HepG2 (cell line): ENCODE measurements at regions not wholly inside any gene's neighbourhood (a gene's known extent, or its start where the extent isn't known, plus 50 kb on each side); places are given as distances from the start of the nearest gene placed in this dataset.

Source experiments
- ATAC-seq: fragments of 200-7000 bp; cut with Tn5 transposase; 3 replicates; pipeline ENCODE4 v1.9.1; 2020; ENCODE audit warnings: mild to moderate bottlenecking, moderate library complexity
- BruUV-seq: library from RNA; stranded (reverse); fragments of 400-500 nt; replicated peaks from 2 replicates; lab custom pipeline; 2021; lab: Mats Ljungman, UMichigan
- CTCF ChIA-PET: fragments of 300-600 bp; formaldehyde crosslinking; extraction: SDS; loops from one replicate; lab custom pipeline; 2021; ENCODE audit warnings: low total read pairs, inconsistent platforms, low intra/inter-chr PET ratio; lab: Yijun Ruan, JAX
- POLR2A ChIA-PET: fragments of 350-600 bp; sonication (Branson Sonifier 250); formaldehyde crosslinking; loops from one replicate; lab custom pipeline; 2020; ENCODE audit warnings: antibody characterized with exemption, inconsistent platforms; lab: Yijun Ruan, JAX
- DNase-seq: peaks from one replicate; pipeline ENCODE4 v3.0.0-alpha.2; 2015; ENCODE audit warnings: low spot score
- FAIRE-seq: peaks from 3 replicates; lab custom pipeline; 2011; peaks lifted over from hg19 to GRCh38; lab: Jason Lieb, UNC
- H2AFZ ChIP-seq: one replicate; pipeline ENCODE4 v1.6.1; 2011; ENCODE audit warnings: low read length, inconsistent platforms
- H3K27ac ChIP-seq: fragments of 300-600 bp; 3 replicates; pipeline ENCODE4 v1.8.0; 2011; ENCODE audit warnings: mixed run types, mild to moderate bottlenecking, mixed read lengths, low read length, inconsistent platforms; ENCODE audit not compliant: insufficient read depth; ENCODE audit errors: extremely low read length
- H3K27me3 ChIP-seq, 2 experiments: fragments of 200-600 bp in 1 of 2; 2 replicates in 1 of 2; 3 replicates in 1 of 2; pipeline versions ENCODE4 v1.6.0 to v1.8.0; 2011; ENCODE audit warnings: low read length in 2 of 2, mild to moderate bottlenecking in 2 of 2, moderate library complexity in 2 of 2, inconsistent platforms in 1 of 2; ENCODE audit not compliant: insufficient read depth in 2 of 2, control insufficient read depth in 1 of 2
- H3K36me3 ChIP-seq, 2 experiments: fragments of 200-600 bp in 1 of 2; replicated peaks in 1 of 2; 2 replicates in 1 of 2; 3 replicates in 1 of 2; pipeline versions ENCODE4 v1.5.1 to v1.8.0; 2011; ENCODE audit warnings: low read length in 2 of 2, inconsistent platforms in 1 of 2; ENCODE audit not compliant: insufficient read depth in 2 of 2, control insufficient read depth in 1 of 2
- H3K4me1 ChIP-seq: 2 replicates; pipeline ENCODE4 v1.5.1; 2012; ENCODE audit warnings: low read length, inconsistent platforms; ENCODE audit not compliant: insufficient read depth
- H3K4me2 ChIP-seq: 2 replicates; pipeline ENCODE4 v1.6.0; 2011; ENCODE audit warnings: low read depth, low read length, inconsistent platforms
- H3K4me3 ChIP-seq, 3 experiments: fragments of 200-600 bp in 1 of 3; sonication (generic), shearing (Covaris generic) in 1 of 3; replicated peaks in 1 of 3; 2 replicates each; pipeline ENCODE4 v1.5.1; 2011 to 2016; ENCODE audit warnings: low read length in 3 of 3, inconsistent platforms in 2 of 3, low read depth in 2 of 3, mild to moderate bottlenecking in 2 of 3, control low read depth in 1 of 3, mixed read lengths in 1 of 3; ENCODE audit not compliant: insufficient read depth in 1 of 3
- H3K79me2 ChIP-seq: one replicate; pipeline ENCODE4 v1.6.1; 2011; ENCODE audit warnings: low read length, inconsistent platforms; ENCODE audit not compliant: insufficient read depth
- H3K9ac ChIP-seq: 2 replicates; pipeline ENCODE4 v1.6.0; 2011; ENCODE audit warnings: mild to moderate bottlenecking, low read depth, low read length, inconsistent platforms; ENCODE audit not compliant: insufficient read depth
- H3K9me3 ChIP-seq: 2 replicates; pipeline ENCODE4 v1.5.1; 2012; ENCODE audit warnings: mild to moderate bottlenecking, low read length
- H4K20me1 ChIP-seq: 2 replicates; pipeline ENCODE4 v1.6.0; 2011; ENCODE audit warnings: inconsistent platforms, mild to moderate bottlenecking, low read length, moderate library complexity; ENCODE audit not compliant: insufficient read depth
- ARID5B ChIP-seq: IDR thresholded peaks from 2 replicates; pipeline ENCODE4 v1.4.0; 2020; ENCODE audit warnings: mild to moderate bottlenecking, missing genetic modification reagents
- BCL6 ChIP-seq: IDR thresholded peaks from 2 replicates; pipeline ENCODE4 v1.6.1; 2016; ENCODE audit warnings: missing genetic modification reagents, missing compliant biosample characterization
- EP300 ChIP-seq, 3 experiments: sonication (generic) in 1 of 3; formaldehyde crosslinking in 1 of 3; IDR thresholded peaks; 2 replicates each; pipeline versions ENCODE4 v1.5.1 to v1.6.1; 2011 to 2020; ENCODE audit warnings: low read depth in 2 of 3, low read length in 2 of 3, borderline replicate concordance in 1 of 3, improper control_type of control experiment in 1 of 3, mild to moderate bottlenecking in 1 of 3, missing genetic modification reagents in 1 of 3, moderate library complexity in 1 of 3
- FOXA1 ChIP-seq, 2 experiments: fragments of 450-650 bp in 1 of 2; sonication (generic) in 1 of 2; formaldehyde crosslinking in 1 of 2; IDR thresholded peaks; 2 replicates each; pipeline versions ENCODE4 v1.4.0 to v1.6.1; 2016 to 2020; ENCODE audit warnings: missing genetic modification reagents in 1 of 2
- FOXA3 ChIP-seq: IDR thresholded peaks from 2 replicates; pipeline ENCODE4 v1.6.1; 2016; ENCODE audit warnings: missing genetic modification reagents, missing compliant biosample characterization
- MLLT10 ChIP-seq: sonication (generic); formaldehyde crosslinking; IDR thresholded peaks from 2 replicates; pipeline ENCODE4 v1.4.0; 2020; ENCODE audit warnings: missing genetic modification reagents
- TEAD3 ChIP-seq: optimal IDR thresholded peaks from 2 replicates; pipeline ENCODE3; 2016; ENCODE audit warnings: borderline replicate concordance
- WIZ ChIP-seq: sonication (generic); formaldehyde crosslinking; IDR thresholded peaks from 2 replicates; pipeline ENCODE4 v1.5.1; 2020; ENCODE audit warnings: mild to moderate bottlenecking, missing genetic modification reagents
- in situ Hi-C: cut with HindIII; loops from 2 replicates; pipeline ENCODE4 v1.10.0; 2017; ENCODE audit warnings: low pct_unique_long_range_greater_than_20kb; ENCODE audit not compliant: extremely low pct_ligation_motif_present
- intact Hi-C: fragments of 100-400 bp; cut with micrococcal nuclease; formaldehyde crosslinking; loops from one replicate; pipeline ENCODE4 v1.10.0; 2022; ENCODE audit not compliant: unreplicated experiment

GRCh38 chr1:172969611-172970010 lies 81.1 kb downstream of the TNFSF18 start:
- POLR2A ChIA-PET, result no interaction called here
- no peaks in the 10 kb centered on the region for H3K79me2 ChIP-seq
- ATAC-seq (peak; percentile 81), FAIRE-seq (peak; percentile 69), DNase-seq (peak; percentile 36)
- H3K4me2 ChIP-seq, result no peak overlapping the region
- H3K4me3 ChIP-seq, result no peak overlapping the region
- no peak for TF ChIP-seq FOXA1 (IDR thresholded peaks at IDR 0.05)
- peak; percentile 81 for TF ChIP-seq FOXA1 (CRISPR knock-in tag; IDR thresholded peaks at IDR 0.05)
- peak; percentile 71 for TF ChIP-seq FOXA3
- no peak for TF ChIP-seq MLLT10 (CRISPR knock-in tag)
- peak; percentile 35; the same call in 1 of the 2 replicates for TF ChIP-seq ARID5B
- 0 out of 4 replicates have a peak, but pooled peaks of 1 of the 2 experiments have one; percentile 8 for TF ChIP-seq EP300 (IDR thresholded peaks at IDR 0.05; ENCODE audit: low read depth in 2 of 2, low read length in 2 of 2)
- TF ChIP-seq EP300 (CRISPR knock-in tag; IDR thresholded peaks at IDR 0.05; ENCODE audit: borderline replicate concordance), result no peak
- TF ChIP-seq BCL6 (CRISPR knock-in tag), result peak; percentile 94
- peak; percentile 42 for TF ChIP-seq TEAD3 (CRISPR knock-in tag)
- no peak for TF ChIP-seq WIZ
- no peak overlapping the region for H3K9ac ChIP-seq
- intact Hi-C loops (no loop called here), in situ Hi-C loops (no loop called here)
- no peaks in the 10 kb centered on the region for H4K20me1 ChIP-seq
- H3K36me3 ChIP-seq, result no peaks in the 10 kb centered on the region
- H3K9me3 ChIP-seq, result no peaks in the 10 kb centered on the region
- no TSS peak for BruUV-seq
- H3K27me3 ChIP-seq, result no peaks in the 10 kb centered on the region
- H3K27ac ChIP-seq, result no peak overlapping the region
- no peak overlapping the region for H2AFZ ChIP-seq
- H3K4me1 ChIP-seq, result peaks cover 10% of the 10 kb centered on the region
- CTCF ChIA-PET, result no interaction called here
